KMS-11 (cell line): ENCODE measurements at regions not wholly inside any gene's neighbourhood (a gene's known extent, or its start where the extent isn't known, plus 50 kb on each side); places are given as distances from the start of the nearest gene placed in this dataset.

ENCODE experiments used
- H2AFZ ChIP-seq: fragments of 200-600 bp; sonication (generic); 2 replicates; pipeline ENCODE4 v1.6.1; 2016; ENCODE audit warnings: antibody characterized with exemption, mixed run types, low read depth
- H3K27ac ChIP-seq: fragments of 200-600 bp; sonication (generic); 2 replicates; pipeline ENCODE4 v1.6.1; 2016; ENCODE audit warnings: mild to moderate bottlenecking, mixed run types
- H3K27me3 ChIP-seq: fragments of 200-600 bp; sonication (generic); 2 replicates; pipeline ENCODE4 v1.6.1; 2017; ENCODE audit warnings: mild to moderate bottlenecking, low read depth, mixed run types, moderate library complexity; ENCODE audit not compliant: insufficient read depth
- H3K36me3 ChIP-seq: fragments of 200-600 bp; sonication (generic); 2 replicates; pipeline ENCODE4 v1.6.1; 2017; ENCODE audit warnings: mild to moderate bottlenecking, mixed run types; ENCODE audit not compliant: insufficient read depth
- H3K4me1 ChIP-seq: fragments of 200-600 bp; sonication (generic); 2 replicates; pipeline ENCODE4 v1.6.1; 2016; ENCODE audit warnings: mild to moderate bottlenecking, low read depth, mixed run types; ENCODE audit not compliant: poor library complexity, severe bottlenecking
- H3K4me2 ChIP-seq: fragments of 200-600 bp; sonication (generic); 2 replicates; pipeline ENCODE4 v1.7.0; 2016; ENCODE audit warnings: mild to moderate bottlenecking, mixed run types
- H3K4me3 ChIP-seq: fragments of 200-600 bp; sonication (generic); IDR thresholded peaks from 2 replicates; pipeline ENCODE4 v1.6.1; 2017; ENCODE audit warnings: low read depth, low read length, mixed read lengths; ENCODE audit not compliant: insufficient read depth
- H3K79me2 ChIP-seq: fragments of 200-600 bp; sonication (generic); 2 replicates; pipeline ENCODE4 v1.6.1; 2016; ENCODE audit warnings: low read depth, mixed run types; ENCODE audit not compliant: insufficient read depth
- H3K9ac ChIP-seq: fragments of 200-600 bp; sonication (generic); 2 replicates; pipeline ENCODE4 v1.6.1; 2016; ENCODE audit warnings: mild to moderate bottlenecking, mixed run types
- H4K20me1 ChIP-seq: fragments of 200-600 bp; sonication (generic); 2 replicates; pipeline ENCODE4 v1.6.1; 2016; ENCODE audit warnings: mild to moderate bottlenecking, mixed run types; ENCODE audit not compliant: insufficient read depth
- TF ChIP-seq, protein P1 (sequence below): fragments of 200-600 bp; sonication (generic); conservative IDR thresholded peaks from 2 replicates; pipeline ENCODE4 v1.6.1; 2017; ENCODE audit warnings: low read depth, mild to moderate bottlenecking, antibody characterized with exemption, low read length, moderate library complexity, mixed read lengths

DNA sequence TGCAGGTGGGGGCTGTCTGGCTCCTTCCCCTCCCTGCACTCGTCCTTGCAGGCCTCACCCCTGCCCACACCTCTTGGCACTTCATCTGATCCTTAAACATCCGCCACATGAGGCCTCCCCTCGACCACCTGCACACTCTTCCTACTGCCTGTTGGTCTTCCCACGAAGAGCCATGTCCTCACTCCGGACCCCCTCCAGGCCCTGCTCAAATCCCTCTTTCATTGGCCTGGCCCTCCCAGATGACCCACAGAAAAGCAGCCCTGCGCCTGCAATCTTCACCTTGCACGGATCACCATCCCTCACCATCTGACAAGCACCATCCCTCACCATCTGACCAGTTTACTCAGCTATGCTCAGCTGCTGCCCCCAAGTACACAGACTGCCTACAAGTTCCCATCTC lies 193.6 kb downstream of the BCL11B start:
- Histone ChIP-seq H3K4me3 (no peak overlapping the region), H3K36me3 (no peaks in the 10 kb centered on the region), H3K27me3 (no peaks in the 10 kb centered on the region), H3K79me2 (no peaks in the 10 kb centered on the region), H3K27ac (no peak overlapping the region), H4K20me1 (no peaks in the 10 kb centered on the region), H3K4me2 (no peak overlapping the region), H3K4me1 (no peaks in the 10 kb centered on the region), H3K9ac (no peak overlapping the region), H2AFZ (no peak overlapping the region)
- TF ChIP-seq, protein P1, sequence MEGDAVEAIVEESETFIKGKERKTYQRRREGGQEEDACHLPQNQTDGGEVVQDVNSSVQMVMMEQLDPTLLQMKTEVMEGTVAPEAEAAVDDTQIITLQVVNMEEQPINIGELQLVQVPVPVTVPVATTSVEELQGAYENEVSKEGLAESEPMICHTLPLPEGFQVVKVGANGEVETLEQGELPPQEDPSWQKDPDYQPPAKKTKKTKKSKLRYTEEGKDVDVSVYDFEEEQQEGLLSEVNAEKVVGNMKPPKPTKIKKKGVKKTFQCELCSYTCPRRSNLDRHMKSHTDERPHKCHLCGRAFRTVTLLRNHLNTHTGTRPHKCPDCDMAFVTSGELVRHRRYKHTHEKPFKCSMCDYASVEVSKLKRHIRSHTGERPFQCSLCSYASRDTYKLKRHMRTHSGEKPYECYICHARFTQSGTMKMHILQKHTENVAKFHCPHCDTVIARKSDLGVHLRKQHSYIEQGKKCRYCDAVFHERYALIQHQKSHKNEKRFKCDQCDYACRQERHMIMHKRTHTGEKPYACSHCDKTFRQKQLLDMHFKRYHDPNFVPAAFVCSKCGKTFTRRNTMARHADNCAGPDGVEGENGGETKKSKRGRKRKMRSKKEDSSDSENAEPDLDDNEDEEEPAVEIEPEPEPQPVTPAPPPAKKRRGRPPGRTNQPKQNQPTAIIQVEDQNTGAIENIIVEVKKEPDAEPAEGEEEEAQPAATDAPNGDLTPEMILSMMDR, result no peak

DNA sequence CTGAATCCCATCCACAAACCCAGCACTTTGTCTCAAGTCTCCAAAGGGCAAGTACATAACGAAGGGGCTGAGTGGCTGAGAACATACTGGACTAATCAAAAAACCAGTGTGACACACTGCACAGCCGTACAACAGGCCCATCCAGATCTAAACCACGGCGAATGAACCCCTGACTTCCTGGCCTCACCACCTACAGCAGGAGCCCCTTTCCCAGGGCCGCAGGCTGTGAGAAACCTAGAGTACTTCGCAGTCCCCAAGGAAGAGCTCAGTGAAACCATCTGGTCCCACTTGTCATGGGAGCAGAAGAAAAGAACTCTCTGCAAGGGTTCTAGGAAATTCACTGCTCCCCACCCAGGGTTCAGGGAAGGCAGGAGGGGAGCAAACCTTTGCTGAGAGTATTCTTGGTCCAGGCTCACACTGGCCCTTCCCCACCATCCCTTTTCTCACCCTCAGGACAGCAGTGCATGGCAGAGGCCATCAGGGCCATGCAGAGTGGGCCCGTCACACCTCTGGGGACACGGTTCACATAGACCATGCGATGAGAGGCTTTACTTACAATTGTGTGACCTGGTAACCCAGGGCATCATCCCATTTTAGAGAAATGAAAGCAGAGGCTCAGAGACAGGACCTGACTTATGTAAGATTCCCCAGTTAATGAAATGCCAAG lies 192.8 kb downstream of the BCL11B start:
- H3K27me3 ChIP-seq, result no peaks in the 10 kb centered on the region
- H3K9ac ChIP-seq, result no peak overlapping the region
- H3K4me3 ChIP-seq, result no peak overlapping the region
- H2AFZ ChIP-seq, result no peak overlapping the region
- no peaks in the 10 kb centered on the region for H3K4me1 ChIP-seq
- H3K36me3 ChIP-seq, result no peaks in the 10 kb centered on the region
- no peaks in the 10 kb centered on the region for H3K79me2 ChIP-seq
- H4K20me1 ChIP-seq, result no peaks in the 10 kb centered on the region
- no peak overlapping the region for H3K27ac ChIP-seq
- TF ChIP-seq, protein P1, result no peak
- no peak overlapping the region for H3K4me2 ChIP-seq

DNA sequence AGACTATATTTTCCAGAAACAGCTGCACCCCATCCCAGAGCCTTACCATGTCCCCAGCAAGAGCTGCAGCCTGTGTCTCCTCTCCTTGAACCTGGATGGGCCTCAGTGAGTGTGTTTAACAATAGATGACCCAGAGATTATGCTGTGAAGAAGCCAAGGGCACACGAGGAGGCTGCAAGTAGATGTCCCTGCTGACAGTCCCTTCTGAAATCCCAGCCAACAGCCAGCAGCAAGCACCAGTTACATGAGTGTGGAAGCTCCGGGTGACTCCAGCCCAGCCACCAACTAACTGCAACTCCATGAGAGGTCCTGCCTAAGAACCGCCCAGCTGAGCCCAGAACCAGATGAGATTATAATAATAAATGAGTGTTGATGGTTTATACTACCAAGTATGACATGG lies 191.7 kb downstream of the BCL11B start:
- no peaks in the 10 kb centered on the region for H4K20me1 ChIP-seq
- TF ChIP-seq, protein P1, result no peak
- H3K4me3 ChIP-seq, result no peak overlapping the region
- no peak overlapping the region for H3K4me2 ChIP-seq
- no peak overlapping the region for H3K9ac ChIP-seq
- no peaks in the 10 kb centered on the region for H3K79me2 ChIP-seq
- no peak overlapping the region for H2AFZ ChIP-seq
- H3K27ac ChIP-seq, result no peak overlapping the region
- H3K4me1 ChIP-seq, result no peaks in the 10 kb centered on the region
- no peaks in the 10 kb centered on the region for H3K27me3 ChIP-seq
- no peaks in the 10 kb centered on the region for H3K36me3 ChIP-seq

DNA sequence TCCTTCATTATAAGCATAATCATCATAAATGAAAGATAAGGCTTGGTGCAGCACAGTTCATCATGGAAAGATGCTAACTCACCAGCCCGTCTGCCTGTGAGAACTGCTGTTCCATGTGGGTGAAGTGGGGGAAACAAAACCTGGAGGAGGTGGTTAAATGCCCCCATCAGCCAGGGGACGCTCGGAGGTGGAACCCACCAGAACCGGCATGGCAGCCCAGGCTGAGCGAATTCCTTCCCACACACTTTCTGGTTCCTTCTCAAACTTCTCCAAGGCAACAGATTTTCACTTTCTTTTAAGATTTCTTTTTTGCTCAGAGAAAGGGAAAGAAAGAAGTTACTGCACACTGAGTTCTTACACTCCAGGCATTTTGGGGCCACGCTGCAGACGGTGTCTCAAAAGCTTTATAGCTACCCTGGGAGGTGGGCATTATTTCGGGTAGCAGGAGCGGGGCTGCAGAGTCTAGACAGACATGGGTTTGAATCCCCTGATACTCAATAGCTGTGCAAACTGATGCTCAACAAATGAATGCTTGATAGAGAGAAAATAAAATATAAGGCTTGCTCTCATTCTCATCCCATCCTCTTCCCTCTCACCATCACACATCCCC lies 190.7 kb downstream of the BCL11B start:
- Histone ChIP-seq H3K9ac (no peak overlapping the region), H3K4me2 (no peak overlapping the region), H3K27ac (no peak overlapping the region), H3K27me3 (no peaks in the 10 kb centered on the region), H3K4me1 (no peaks in the 10 kb centered on the region), H3K36me3 (no peaks in the 10 kb centered on the region), H3K4me3 (no peak overlapping the region), H2AFZ (no peak overlapping the region), H3K79me2 (no peaks in the 10 kb centered on the region), H4K20me1 (no peaks in the 10 kb centered on the region)
- TF ChIP-seq, protein P1, result no peak
